ENCODE measurements at regions not wholly inside any gene's neighbourhood (a gene's known extent, or its start where the extent isn't known, plus 50 kb on each side); places are given as distances from the start of the nearest gene placed in this dataset.

DNA sequence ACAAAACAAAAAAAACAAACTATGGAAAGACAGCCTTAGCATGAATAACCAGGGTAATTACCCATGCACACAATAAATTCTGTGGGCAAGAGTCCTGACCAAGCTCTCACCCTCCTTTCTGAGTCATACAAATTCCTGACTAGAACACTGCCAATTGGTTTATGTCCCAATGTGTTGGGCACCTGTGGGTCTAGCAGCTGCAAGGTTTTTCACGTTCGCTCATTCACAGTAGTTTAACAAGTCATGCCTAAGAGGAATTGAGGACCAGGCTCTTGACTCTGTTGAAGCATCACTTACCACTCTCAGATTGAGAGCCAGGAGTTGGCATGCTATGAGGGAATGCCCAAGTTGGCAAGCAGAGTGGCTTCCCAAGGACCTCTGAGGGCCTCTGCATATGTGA, 205.5 kb upstream of the SLC24A2 start:
- no peaks in the 10 kb centered on the region for H3K9me3 ChIP-seq
- no peak overlapping the region for H3K27ac ChIP-seq
- H3K4me3 ChIP-seq, result no peak overlapping the region
- H3K27me3 ChIP-seq (replicated peaks; ENCODE audit: insufficient read depth), result no peaks in the 10 kb centered on the region
- no peaks in the 10 kb centered on the region for H3K36me3 ChIP-seq
- ATAC-seq (ENCODE audit: insufficient number of reproducible peaks, low FRiP score, low read depth) (no peak), DNase-seq (ENCODE audit: low spot score) (no peak)
- no peaks in the 10 kb centered on the region for H3K4me1 ChIP-seq (ENCODE audit: control insufficient read depth in 1 of 2, low read depth in 2 of 2)
- TF ChIP-seq, protein P1, sequence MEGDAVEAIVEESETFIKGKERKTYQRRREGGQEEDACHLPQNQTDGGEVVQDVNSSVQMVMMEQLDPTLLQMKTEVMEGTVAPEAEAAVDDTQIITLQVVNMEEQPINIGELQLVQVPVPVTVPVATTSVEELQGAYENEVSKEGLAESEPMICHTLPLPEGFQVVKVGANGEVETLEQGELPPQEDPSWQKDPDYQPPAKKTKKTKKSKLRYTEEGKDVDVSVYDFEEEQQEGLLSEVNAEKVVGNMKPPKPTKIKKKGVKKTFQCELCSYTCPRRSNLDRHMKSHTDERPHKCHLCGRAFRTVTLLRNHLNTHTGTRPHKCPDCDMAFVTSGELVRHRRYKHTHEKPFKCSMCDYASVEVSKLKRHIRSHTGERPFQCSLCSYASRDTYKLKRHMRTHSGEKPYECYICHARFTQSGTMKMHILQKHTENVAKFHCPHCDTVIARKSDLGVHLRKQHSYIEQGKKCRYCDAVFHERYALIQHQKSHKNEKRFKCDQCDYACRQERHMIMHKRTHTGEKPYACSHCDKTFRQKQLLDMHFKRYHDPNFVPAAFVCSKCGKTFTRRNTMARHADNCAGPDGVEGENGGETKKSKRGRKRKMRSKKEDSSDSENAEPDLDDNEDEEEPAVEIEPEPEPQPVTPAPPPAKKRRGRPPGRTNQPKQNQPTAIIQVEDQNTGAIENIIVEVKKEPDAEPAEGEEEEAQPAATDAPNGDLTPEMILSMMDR (IDR thresholded peaks at IDR 0.05), result no peak

DNA sequence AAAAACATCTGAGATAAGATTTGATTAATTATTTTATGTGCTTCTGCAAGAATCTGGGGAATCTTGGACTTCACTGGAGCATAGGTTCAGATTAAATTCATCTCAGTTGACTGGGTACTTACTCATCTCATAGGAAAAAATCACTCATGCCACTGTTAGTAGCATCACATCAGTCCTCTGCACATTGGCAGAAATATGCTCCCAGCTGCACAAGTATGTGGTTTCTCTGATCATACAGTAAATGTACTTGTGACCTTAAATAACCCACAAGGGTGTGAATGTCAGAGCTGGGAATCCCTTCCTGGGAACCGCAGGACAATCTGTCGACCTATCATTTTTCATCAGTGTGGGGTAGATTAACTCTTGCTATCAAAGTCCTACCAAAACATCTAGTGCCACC, 203.7 kb upstream of the SLC24A2 start:
- TF ChIP-seq, protein P1 (IDR thresholded peaks at IDR 0.05), result no peak
- Histone ChIP-seq H3K36me3 (no peaks in the 10 kb centered on the region), H3K4me3 (no peak overlapping the region), H3K4me1 (ENCODE audit: control insufficient read depth in 1 of 2, low read depth in 2 of 2) (no peaks in the 10 kb centered on the region), H3K27me3 (replicated peaks; ENCODE audit: insufficient read depth) (no peaks in the 10 kb centered on the region), H3K27ac (no peak overlapping the region), H3K9me3 (no peaks in the 10 kb centered on the region)
- ATAC-seq (ENCODE audit: insufficient number of reproducible peaks, low FRiP score, low read depth), result no peak
- no peak for DNase-seq (ENCODE audit: low spot score)

DNA sequence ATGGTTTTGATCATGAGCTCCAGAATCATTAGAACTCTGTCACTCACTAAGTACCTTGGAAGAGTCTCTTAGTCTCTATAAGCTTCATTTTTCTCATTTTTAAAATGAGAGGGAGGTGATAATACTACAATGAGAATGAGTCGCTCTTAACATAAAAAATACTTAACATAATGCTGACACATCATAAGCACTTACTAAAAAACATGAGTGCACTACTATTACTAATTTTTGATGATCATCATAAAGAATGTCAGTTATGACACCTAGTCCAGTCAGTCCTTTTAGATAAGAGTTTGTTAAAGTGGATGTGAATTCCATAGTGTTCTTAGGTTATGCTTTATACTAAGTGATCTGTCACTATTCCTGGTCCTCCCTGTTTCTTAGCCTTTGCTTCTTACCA, 200.4 kb upstream of the SLC24A2 start:
- H3K4me1 ChIP-seq (ENCODE audit: control insufficient read depth in 1 of 2, low read depth in 2 of 2), result no peaks in the 10 kb centered on the region
- TF ChIP-seq, protein P1 (IDR thresholded peaks at IDR 0.05), result no peak
- DNase-seq (ENCODE audit: low spot score) (no peak), ATAC-seq (ENCODE audit: insufficient number of reproducible peaks, low FRiP score, low read depth) (no peak)
- H3K36me3 ChIP-seq, result no peaks in the 10 kb centered on the region
- no peak overlapping the region for H3K4me3 ChIP-seq
- H3K27ac ChIP-seq, result no peak overlapping the region
- H3K27me3 ChIP-seq (replicated peaks; ENCODE audit: insufficient read depth), result no peaks in the 10 kb centered on the region
- H3K9me3 ChIP-seq, result no peaks in the 10 kb centered on the region

DNA sequence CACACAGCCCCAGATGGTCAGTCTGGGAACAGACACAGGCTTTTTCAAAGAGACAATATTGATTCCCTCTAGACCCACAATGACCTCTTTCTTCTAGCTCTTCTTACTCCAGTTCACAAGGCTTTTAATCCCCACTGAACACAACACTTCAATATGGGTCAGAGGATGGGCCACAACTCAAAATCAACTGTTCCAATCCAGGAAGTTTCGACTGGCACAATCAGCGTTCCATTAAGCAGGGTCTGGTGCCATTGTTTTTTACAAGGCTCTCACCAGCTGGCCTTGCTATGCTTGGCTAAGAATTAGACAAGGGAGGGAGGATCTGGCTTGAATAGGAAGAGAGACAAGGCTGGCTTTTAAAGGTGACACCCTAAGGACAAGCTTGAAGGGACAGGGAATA, 199.4 kb upstream of the SLC24A2 start:
- Histone ChIP-seq H3K4me1 (ENCODE audit: control insufficient read depth in 1 of 2, low read depth in 2 of 2) (no peaks in the 10 kb centered on the region), H3K9me3 (no peaks in the 10 kb centered on the region), H3K27ac (no peak overlapping the region), H3K27me3 (replicated peaks; ENCODE audit: insufficient read depth) (no peaks in the 10 kb centered on the region), H3K36me3 (no peaks in the 10 kb centered on the region), H3K4me3 (no peak overlapping the region)
- ATAC-seq (ENCODE audit: insufficient number of reproducible peaks, low FRiP score, low read depth) (no peak), DNase-seq (ENCODE audit: low spot score) (no peak)
- TF ChIP-seq, protein P1 (IDR thresholded peaks at IDR 0.05), result no peak

DNA sequence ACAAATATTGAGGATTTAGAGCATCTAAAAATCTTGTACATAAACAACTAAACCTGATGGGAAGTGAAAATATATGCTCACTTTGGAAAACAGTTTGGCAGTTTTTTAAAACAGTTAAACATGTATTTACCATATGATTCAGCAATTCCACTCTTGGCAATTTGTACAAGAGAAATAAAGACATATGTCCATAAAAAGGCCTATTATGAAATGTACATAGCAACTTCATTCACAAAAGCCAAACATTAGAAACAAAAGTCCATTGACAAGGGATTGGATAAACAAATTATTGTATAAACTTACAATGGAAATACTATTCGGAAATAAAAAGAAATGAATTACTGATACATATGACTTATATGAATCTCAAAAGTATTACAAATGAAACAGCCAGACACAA, 196.2 kb upstream of the SLC24A2 start:
- Histone ChIP-seq H3K9me3 (no peaks in the 10 kb centered on the region), H3K27me3 (replicated peaks; ENCODE audit: insufficient read depth) (no peaks in the 10 kb centered on the region), H3K4me1 (ENCODE audit: control insufficient read depth in 1 of 2, low read depth in 2 of 2) (no peaks in the 10 kb centered on the region), H3K36me3 (no peaks in the 10 kb centered on the region), H3K4me3 (no peak overlapping the region), H3K27ac (no peak overlapping the region)
- TF ChIP-seq, protein P1 (IDR thresholded peaks at IDR 0.05), result no peak
- DNase-seq (ENCODE audit: low spot score), result no peak
- ATAC-seq (ENCODE audit: insufficient number of reproducible peaks, low FRiP score, low read depth), result no peak
